ENCODE measurements at regions not wholly inside any gene's neighbourhood (a gene's known extent, or its start where the extent isn't known, plus 50 kb on each side); places are given as distances from the start of the nearest gene placed in this dataset.

DNA sequence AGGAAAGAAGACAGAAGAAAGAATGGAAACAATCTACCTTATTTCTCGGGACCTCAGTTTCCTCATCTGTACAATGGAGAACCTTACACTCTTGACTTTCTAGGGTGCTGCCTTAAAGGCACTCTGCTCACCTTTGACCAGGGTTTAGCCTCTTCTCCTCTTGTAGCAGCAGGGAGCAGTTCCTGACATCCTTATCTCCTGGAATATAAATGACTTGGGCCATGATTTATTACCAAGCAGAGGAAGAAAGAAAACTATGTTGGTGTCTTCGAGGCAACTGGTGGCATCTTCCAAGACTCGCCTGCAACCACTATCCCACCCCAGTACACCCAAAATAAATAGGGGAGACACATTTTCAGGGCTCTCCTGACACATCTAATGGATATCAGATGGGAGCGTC lies 314.2 kb downstream of the BUD13 start:
- H3K4me3 Mint-ChIP-seq (ENCODE audit: unreplicated experiment): no peak overlapping the region

GRCh38 chr11:116457336-116458007 lies 315.3 kb downstream of the BUD13 start:
- intact Hi-C loops (cut with micrococcal nuclease; ENCODE audit: unreplicated experiment): no loop called here

More for the DNA sequence above, 314.2 kb downstream of the BUD13 start:
- H3K27me3 ChIP-seq (replicated peaks; ENCODE audit: control insufficient read depth, insufficient read depth, low read length): no peaks in the 10 kb centered on the region
- POLR2A ChIA-PET: no interaction called here
- no peaks in the 10 kb centered on the region for H3K36me3 Mint-ChIP-seq (ENCODE audit: insufficient read depth, unreplicated experiment)
- H3K27ac Mint-ChIP-seq (ENCODE audit: unreplicated experiment): no peak overlapping the region
- peaks cover 20% of the 10 kb centered on the region for H3K4me1 Mint-ChIP-seq (ENCODE audit: low read depth, unreplicated experiment)
- H3K36me3 ChIP-seq (ENCODE audit: control insufficient read depth, insufficient read depth, low read length): no peaks in the 10 kb centered on the region
- no peaks in the 10 kb centered on the region; the same call in 1 of the 2 replicates for H3K9me3 ChIP-seq
- TF ChIP-seq, protein P1, sequence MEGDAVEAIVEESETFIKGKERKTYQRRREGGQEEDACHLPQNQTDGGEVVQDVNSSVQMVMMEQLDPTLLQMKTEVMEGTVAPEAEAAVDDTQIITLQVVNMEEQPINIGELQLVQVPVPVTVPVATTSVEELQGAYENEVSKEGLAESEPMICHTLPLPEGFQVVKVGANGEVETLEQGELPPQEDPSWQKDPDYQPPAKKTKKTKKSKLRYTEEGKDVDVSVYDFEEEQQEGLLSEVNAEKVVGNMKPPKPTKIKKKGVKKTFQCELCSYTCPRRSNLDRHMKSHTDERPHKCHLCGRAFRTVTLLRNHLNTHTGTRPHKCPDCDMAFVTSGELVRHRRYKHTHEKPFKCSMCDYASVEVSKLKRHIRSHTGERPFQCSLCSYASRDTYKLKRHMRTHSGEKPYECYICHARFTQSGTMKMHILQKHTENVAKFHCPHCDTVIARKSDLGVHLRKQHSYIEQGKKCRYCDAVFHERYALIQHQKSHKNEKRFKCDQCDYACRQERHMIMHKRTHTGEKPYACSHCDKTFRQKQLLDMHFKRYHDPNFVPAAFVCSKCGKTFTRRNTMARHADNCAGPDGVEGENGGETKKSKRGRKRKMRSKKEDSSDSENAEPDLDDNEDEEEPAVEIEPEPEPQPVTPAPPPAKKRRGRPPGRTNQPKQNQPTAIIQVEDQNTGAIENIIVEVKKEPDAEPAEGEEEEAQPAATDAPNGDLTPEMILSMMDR (IDR thresholded peaks at IDR 0.05; ENCODE audit: insufficient read depth in 1 of 2, low read depth in 1 of 2, low read length in 1 of 2, severe bottlenecking in 1 of 2, unreplicated experiment in 1 of 2): no peak
- intact Hi-C loops (cut with micrococcal nuclease; ENCODE audit: unreplicated experiment): no loop called here
- CTCF ChIA-PET: no interaction called here
- H3K27me3 Mint-ChIP-seq (ENCODE audit: insufficient read depth, unreplicated experiment): no peaks in the 10 kb centered on the region
- peaks cover 24% of the 10 kb centered on the region for H3K4me1 ChIP-seq
- H3K9me3 Mint-ChIP-seq (ENCODE audit: unreplicated experiment): no peaks in the 10 kb centered on the region
- no peak for DNase-seq
- BruUV-seq (replicated peaks): no TSS peak
- no peak overlapping the region for H3K4me3 ChIP-seq (ENCODE audit: low read depth, low read length)

DNA sequence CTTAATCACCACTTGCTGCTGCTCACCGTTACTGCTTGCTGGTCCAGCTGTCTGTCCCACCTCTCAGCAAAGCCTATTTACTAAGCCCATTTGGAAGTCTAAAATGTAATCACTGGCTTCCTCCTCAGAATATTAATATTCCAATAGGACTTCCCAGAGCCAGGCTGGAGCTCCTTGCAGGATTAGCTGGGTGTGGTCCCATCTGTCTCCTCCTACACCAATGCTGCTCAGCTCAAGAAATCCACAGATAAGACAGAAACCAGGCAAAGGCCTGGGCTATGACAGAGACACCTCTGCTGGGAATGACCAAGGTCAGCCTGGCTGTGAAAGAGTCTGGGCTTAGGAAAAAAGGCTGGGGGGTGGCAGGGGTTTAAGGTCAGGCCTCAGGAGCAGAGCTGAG lies 317.8 kb downstream of the BUD13 start:
- intact Hi-C loops (cut with micrococcal nuclease; ENCODE audit: unreplicated experiment): loop anchor here (1.0 kb wide), 3 partner anchors 44 to 236 kb away; no protein-coding TSS in a partner anchor
- no peaks in the 10 kb centered on the region for H3K27me3 Mint-ChIP-seq (ENCODE audit: insufficient read depth, unreplicated experiment)
- H3K4me3 Mint-ChIP-seq (ENCODE audit: unreplicated experiment): no peak overlapping the region
- POLR2A ChIA-PET: no interaction called here
- H3K4me1 Mint-ChIP-seq (ENCODE audit: low read depth, unreplicated experiment): peaks cover 20% of the 10 kb centered on the region
- CTCF ChIA-PET: interaction anchor here (0.8 to 2.5 kb wide), 5 partner anchors 13 to 237 kb away, joined by 3 to 23 read pairs (median 4); no protein-coding TSS in a partner anchor
- H3K9me3 Mint-ChIP-seq (ENCODE audit: unreplicated experiment): peaks cover 13% of the 10 kb centered on the region
- Histone ChIP-seq H3K4me3 (ENCODE audit: low read depth, low read length) (no peak overlapping the region), H3K4me1 (peaks cover 18% of the 10 kb centered on the region), H3K27me3 (replicated peaks; ENCODE audit: control insufficient read depth, insufficient read depth, low read length) (no peaks in the 10 kb centered on the region), H3K9me3 (peaks cover 9% of the 10 kb centered on the region), H3K36me3 (ENCODE audit: control insufficient read depth, insufficient read depth, low read length) (no peaks in the 10 kb centered on the region)
- no peak overlapping the region for H3K27ac Mint-ChIP-seq (ENCODE audit: unreplicated experiment)
- H3K36me3 Mint-ChIP-seq (ENCODE audit: insufficient read depth, unreplicated experiment): no peaks in the 10 kb centered on the region
- BruUV-seq (replicated peaks): no TSS peak
- no peak for DNase-seq
- TF ChIP-seq, protein P1 (IDR thresholded peaks at IDR 0.05; ENCODE audit: insufficient read depth in 1 of 2, low read depth in 1 of 2, low read length in 1 of 2, severe bottlenecking in 1 of 2, unreplicated experiment in 1 of 2): no peak

More at GRCh38 chr11:116457336-116458007, 315.3 kb downstream of the BUD13 start:
- H3K4me3 Mint-ChIP-seq (ENCODE audit: unreplicated experiment): no peak overlapping the region
- Histone ChIP-seq H3K4me3 (ENCODE audit: low read depth, low read length) (no peak overlapping the region), H3K36me3 (ENCODE audit: control insufficient read depth, insufficient read depth, low read length) (no peaks in the 10 kb centered on the region), H3K9me3 (no peaks in the 10 kb centered on the region; the same call in 1 of the 2 replicates), H3K27me3 (replicated peaks; ENCODE audit: control insufficient read depth, insufficient read depth, low read length) (no peaks in the 10 kb centered on the region), H3K4me1 (peaks cover 24% of the 10 kb centered on the region)
- peaks cover under 1% of the 10 kb centered on the region for H3K9me3 Mint-ChIP-seq (ENCODE audit: unreplicated experiment)
- H3K36me3 Mint-ChIP-seq (ENCODE audit: insufficient read depth, unreplicated experiment): no peaks in the 10 kb centered on the region
- no peaks in the 10 kb centered on the region for H3K27me3 Mint-ChIP-seq (ENCODE audit: insufficient read depth, unreplicated experiment)
- POLR2A ChIA-PET: no interaction called here
- TF ChIP-seq, protein P1 (IDR thresholded peaks at IDR 0.05; ENCODE audit: insufficient read depth in 1 of 2, low read depth in 1 of 2, low read length in 1 of 2, severe bottlenecking in 1 of 2, unreplicated experiment in 1 of 2): no peak
- DNase-seq: peak in 1 of 2 experiments; percentile 31
- H3K4me1 Mint-ChIP-seq (ENCODE audit: low read depth, unreplicated experiment): peaks cover 20% of the 10 kb centered on the region
- CTCF ChIA-PET: no interaction called here
- BruUV-seq (replicated peaks): no TSS peak
- peak overlapping the region; percentile 21 for H3K27ac Mint-ChIP-seq (ENCODE audit: unreplicated experiment)

Measured in Caco-2 (cell line).